ENCODE measurements at regions not wholly inside any gene's neighbourhood (a gene's known extent, or its start where the extent isn't known, plus 50 kb on each side); places are given as distances from the start of the nearest gene placed in this dataset.

- TF ChIP-seq NKRF (conservative IDR thresholded peaks at IDR 0.05): no peak
- TF ChIP-seq RELA (IDR thresholded peaks at IDR 0.05; ENCODE audit: borderline replicate concordance, partially characterized antibody): no peak
- no peak for TF ChIP-seq NR2C2 (IDR thresholded peaks at IDR 0.05; ENCODE audit: borderline replicate concordance, control insufficient read depth, insufficient read length, low read depth)
- TF ChIP-seq SREBF1 (IDR thresholded peaks at IDR 0.05; ENCODE audit: low read length): no peak
- no peak for TF ChIP-seq IKZF1 (conservative IDR thresholded peaks at IDR 0.05)
- TF ChIP-seq HDAC2 (IDR thresholded peaks at IDR 0.05): no peak
Observed at GRCh38 chr7:101724957-101725356, 92.5 kb upstream of the CUX1 start (continued).

DNA sequence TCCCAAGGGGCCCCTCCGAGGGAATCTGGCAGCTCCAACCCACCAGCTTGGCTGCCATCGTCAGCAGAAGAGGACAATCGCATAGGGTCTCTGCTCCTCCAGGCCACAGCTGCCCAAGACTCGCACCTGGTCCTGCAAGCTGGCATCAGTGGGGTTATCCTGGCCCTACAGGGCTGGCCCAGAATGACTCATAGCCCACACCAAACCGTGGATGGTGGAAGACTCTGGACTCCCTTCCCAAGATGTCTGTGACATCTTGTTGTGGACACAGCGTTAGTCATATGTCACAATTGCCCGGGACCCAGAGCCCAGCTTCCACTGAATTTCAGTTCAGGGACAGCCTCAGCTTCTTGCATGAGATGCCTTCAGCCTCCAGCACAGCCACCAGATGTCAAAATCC is 91.5 kb upstream of the CUX1 start:
- Histone ChIP-seq H3K36me3 (ENCODE audit: control insufficient read depth in 2 of 2, insufficient read depth in 2 of 2, low read length in 1 of 2) (no peaks in the 10 kb centered on the region), H3K9me3 (replicated peaks; ENCODE audit: control insufficient read depth, insufficient read depth, low read length) (no peaks in the 10 kb centered on the region; the same call in 2 of the 3 replicates), H3K27me3 (replicated peaks in 1 of 2; ENCODE audit: control insufficient read depth in 2 of 2, insufficient read depth in 2 of 2, low read length in 1 of 2) (no peaks in the 10 kb centered on the region), H4K20me1 (ENCODE audit: control insufficient read depth, insufficient read depth) (no peaks in the 10 kb centered on the region), H3K9ac (ENCODE audit: control insufficient read depth, insufficient read depth, low read length) (no peak overlapping the region), H3K27ac (ENCODE audit: control insufficient read depth, insufficient read depth) (no peak overlapping the region), H3K4me2 (ENCODE audit: control insufficient read depth, insufficient read depth) (no peak overlapping the region), H2AFZ (ENCODE audit: control insufficient read depth, low read depth, low read length) (no peak overlapping the region), H3K4me3 (no peak overlapping the region), H3K4me1 (ENCODE audit: control insufficient read depth, insufficient read depth, low read length) (no peaks in the 10 kb centered on the region), H3K79me2 (ENCODE audit: control insufficient read depth, insufficient read depth, low read length) (no peaks in the 10 kb centered on the region)
- ChIA-PET POLR2A (no interaction called here), CTCF (interaction anchor here (1.1 kb wide), 1 partner anchor 16 kb away, joined by 3 read pairs; no protein-coding TSS in a partner anchor), RAD21 (ENCODE audit: unreplicated experiment) (no interaction called here), SMC1A (ENCODE audit: uncharacterized antibody, unreplicated experiment) (no interaction called here)
- no TSS peak for BruUV-seq (replicated peaks)
- TF ChIP-seq KAT2A (conservative IDR thresholded peaks at IDR 0.05; ENCODE audit: control insufficient read depth, low read depth, low read length): no peak
- TF ChIP-seq FOS (IDR thresholded peaks at IDR 0.05; ENCODE audit: borderline replicate concordance, extremely low read depth, insufficient read length): no peak
- TF ChIP-seq POLR2AphosphoS5 (IDR thresholded peaks at IDR 0.05; ENCODE audit: low read length): no peak
- TF ChIP-seq POLR2A (IDR thresholded peaks at IDR 0.05; ENCODE audit: low read depth, low read length): no peak
- TF ChIP-seq CBX3 (IDR thresholded peaks at IDR 0.05; ENCODE audit: borderline replicate concordance, low read depth): no peak
- no peak for TF ChIP-seq ATF7 (IDR thresholded peaks at IDR 0.05; ENCODE audit: low read depth)
- no peak for TF ChIP-seq CBFB (IDR thresholded peaks at IDR 0.05; ENCODE audit: low read depth)
- 33% methylated on average over 7 of the region's 7 CpGs for WGBS (ENCODE audit: insufficient coverage, insufficient replicate concordance, low lambda C conversion rate, missing lambda C conversion rate)
- DNase-seq (ENCODE audit: low read depth, low spot score) (no peak), FAIRE-seq (no peak), ATAC-seq (no peak)
- in situ Hi-C loops (cut with MboI): no loop called here
- intact Hi-C loops (cut with micrococcal nuclease; ENCODE audit: unreplicated experiment): no loop called here
